ENCODE measurements at regions not wholly inside any gene's neighbourhood (a gene's known extent, or its start where the extent isn't known, plus 50 kb on each side); places are given as distances from the start of the nearest gene placed in this dataset.

DNA sequence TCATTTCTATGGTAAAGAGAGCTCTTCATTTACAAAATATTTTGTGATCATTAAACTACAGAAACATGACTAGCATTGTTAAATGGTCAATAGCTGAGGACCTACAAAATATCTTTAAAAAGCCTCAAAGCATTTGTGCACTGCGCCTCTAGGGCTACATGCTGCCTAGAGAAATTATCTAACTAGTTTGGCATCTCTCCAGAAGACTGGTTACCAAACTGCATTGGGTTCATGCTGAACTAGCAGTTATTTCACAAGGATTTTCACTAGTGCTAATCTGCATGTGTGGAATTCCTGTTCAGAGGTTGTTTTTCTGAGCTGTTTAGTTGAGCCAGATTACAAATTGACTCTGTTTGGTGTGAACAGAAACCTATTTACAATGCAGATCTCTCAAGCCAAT is 58.5 kb upstream of the PITX2 start (continued):
- TF ChIP-seq USF1 (CRISPR knock-in tag; IDR thresholded peaks at IDR 0.05) (no peak), NEUROD1 (IDR thresholded peaks at IDR 0.05; ENCODE audit: borderline replicate concordance, low read depth, low read length, partially characterized antibody) (no peak)
- TF ChIP-seq, protein P1, sequence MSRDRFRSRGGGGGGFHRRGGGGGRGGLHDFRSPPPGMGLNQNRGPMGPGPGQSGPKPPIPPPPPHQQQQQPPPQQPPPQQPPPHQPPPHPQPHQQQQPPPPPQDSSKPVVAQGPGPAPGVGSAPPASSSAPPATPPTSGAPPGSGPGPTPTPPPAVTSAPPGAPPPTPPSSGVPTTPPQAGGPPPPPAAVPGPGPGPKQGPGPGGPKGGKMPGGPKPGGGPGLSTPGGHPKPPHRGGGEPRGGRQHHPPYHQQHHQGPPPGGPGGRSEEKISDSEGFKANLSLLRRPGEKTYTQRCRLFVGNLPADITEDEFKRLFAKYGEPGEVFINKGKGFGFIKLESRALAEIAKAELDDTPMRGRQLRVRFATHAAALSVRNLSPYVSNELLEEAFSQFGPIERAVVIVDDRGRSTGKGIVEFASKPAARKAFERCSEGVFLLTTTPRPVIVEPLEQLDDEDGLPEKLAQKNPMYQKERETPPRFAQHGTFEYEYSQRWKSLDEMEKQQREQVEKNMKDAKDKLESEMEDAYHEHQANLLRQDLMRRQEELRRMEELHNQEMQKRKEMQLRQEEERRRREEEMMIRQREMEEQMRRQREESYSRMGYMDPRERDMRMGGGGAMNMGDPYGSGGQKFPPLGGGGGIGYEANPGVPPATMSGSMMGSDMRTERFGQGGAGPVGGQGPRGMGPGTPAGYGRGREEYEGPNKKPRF (IDR thresholded peaks at IDR 0.05; ENCODE audit: low read depth, low read length) = no peak

- intact Hi-C loops (cut with micrococcal nuclease) = no loop called here
- H4K20me1 ChIP-seq (replicated peaks; ENCODE audit: control insufficient read depth, insufficient read depth, low read length) = no peaks in the 10 kb centered on the region
- DNase-seq (ENCODE audit: extremely low read depth in 1 of 4, low spot score in 3 of 4) (no peak), FAIRE-seq (no peak), ATAC-seq (no peak)
- H3K27me3 ChIP-seq (ENCODE audit: control insufficient read depth in 2 of 2, insufficient read depth in 2 of 2, low read length in 2 of 2) = no peaks in the 10 kb centered on the region
- H3K4me2 ChIP-seq (ENCODE audit: insufficient read depth, low read length) = no peak overlapping the region
- no peaks in the 10 kb centered on the region for H3K9me1 ChIP-seq (ENCODE audit: control insufficient read depth, insufficient read depth, low read length)
- H3K4me3 ChIP-seq = no peak overlapping the region
- no peaks in the 10 kb centered on the region for H3K36me3 ChIP-seq (ENCODE audit: control insufficient read depth, insufficient read depth, low read length)
- ChIA-PET CTCF (ENCODE audit: low intra/inter-chr PET ratio) (no interaction called here), POLR2A (no interaction called here)
- H3K27ac ChIP-seq (ENCODE audit: extremely low read depth, low read depth, low read length) = no peak overlapping the region
- no peaks in the 10 kb centered on the region for H3K4me1 ChIP-seq (replicated peaks in 1 of 2; ENCODE audit: control insufficient read depth in 2 of 2, insufficient read depth in 2 of 2, low read length in 2 of 2)
- no TSS peak for BruUV-seq (replicated peaks)
- TF ChIP-seq POLR3G (IDR thresholded peaks at IDR 0.05; ENCODE audit: extremely low read depth, insufficient read length, insufficient replicate concordance) (no peak), JUNB (CRISPR knock-in tag; conservative IDR thresholded peaks at IDR 0.05) (no peak), ZEB2 (IDR thresholded peaks at IDR 0.05) (no peak), MEF2A (IDR thresholded peaks at IDR 0.05; ENCODE audit: control insufficient read depth, low read depth, low read length) (no peak)
- H2AFZ ChIP-seq (ENCODE audit: low read depth, low read length) = no peak overlapping the region
- H3K9me3 ChIP-seq (replicated peaks; ENCODE audit: control insufficient read depth, insufficient read depth, low read depth, low read length) = no peaks in the 10 kb centered on the region
- in situ Hi-C loops (cut with MboI) = no loop called here
- no peaks in the 10 kb centered on the region for H3K79me2 ChIP-seq (ENCODE audit: control insufficient read depth, insufficient read depth, low read length)
- H3K9ac ChIP-seq (ENCODE audit: insufficient read depth in 1 of 2, low read depth in 2 of 2, low read length in 2 of 2) = no peak overlapping the region
- 0% methylated on average over 1 of the region's 1 CpG for WGBS (ENCODE audit: insufficient coverage, low coverage, missing lambda C conversion rate)
Measured at GRCh38 chr4:110682311-110682710, 59.4 kb upstream of the PITX2 start.
